Endothelial cell of umbilical vein (primary cell): ENCODE measurements at regions not wholly inside any gene's neighbourhood (a gene's known extent, or its start where the extent isn't known, plus 50 kb on each side); places are given as distances from the start of the nearest gene placed in this dataset.

ENCODE experiments used
- BruUV-seq: library from RNA; stranded (reverse); fragments of 400-500 nt; replicated peaks from 2 replicates; lab custom pipeline; 2021; lab: Mats Ljungman, UMichigan
- CTCF ChIA-PET: fragments of 300-600, 350-600 bp; sonication (Branson Sonifier 250); formaldehyde crosslinking; loops from one replicate; lab custom pipeline; 2021; ENCODE audit warnings: antibody characterized with exemption, inconsistent platforms; lab: Charles Lee
- POLR2A ChIA-PET: fragments of 300-600, 350-600 bp; sonication (Branson Sonifier 250); formaldehyde crosslinking; loops from one replicate; lab custom pipeline; 2021; ENCODE audit warnings: antibody characterized with exemption, inconsistent platforms; lab: Charles Lee
- DNase-seq: peaks from one replicate; pipeline ENCODE4 v3.0.0-alpha.2; 2011; ENCODE audit warnings: low read depth, low spot score
- FAIRE-seq: peaks from 2 replicates; lab custom pipeline; 2011; peaks lifted over from hg19 to GRCh38; lab: Jason Lieb, UNC
- H2AFZ ChIP-seq: 2 replicates; pipeline ENCODE4 v1.6.0; 2012; ENCODE audit warnings: low read depth, low read length, control low read depth, inconsistent platforms
- H3K27ac ChIP-seq: 2 replicates; pipeline ENCODE4 v1.5.1; 2011; ENCODE audit warnings: low read depth, mild to moderate bottlenecking, control low read depth, low read length, moderate library complexity; ENCODE audit not compliant: insufficient read depth
- H3K27me3 ChIP-seq, 2 experiments: 2 replicates each; pipeline versions ENCODE4 v1.6.0 to v1.6.1; 2011; ENCODE audit warnings: low read length in 2 of 2, mixed read lengths in 1 of 2; ENCODE audit not compliant: control insufficient read depth in 2 of 2, insufficient read depth in 2 of 2
- H3K36me3 ChIP-seq, 2 experiments: 2 replicates in 1 of 2; 3 replicates in 1 of 2; pipeline ENCODE4 v1.5.1; 2011; ENCODE audit warnings: low read length in 2 of 2, mild to moderate bottlenecking in 1 of 2, moderate library complexity in 1 of 2; ENCODE audit not compliant: control insufficient read depth in 2 of 2, insufficient read depth in 2 of 2; ENCODE audit errors: extremely low read depth in 1 of 2
- H3K4me1 ChIP-seq: 3 replicates; pipeline ENCODE4 v1.5.1; 2011; ENCODE audit warnings: mild to moderate bottlenecking, low read length; ENCODE audit not compliant: control insufficient read depth, insufficient read depth; ENCODE audit errors: extremely low read depth
- H3K4me2 ChIP-seq: 2 replicates; pipeline ENCODE4 v1.6.1; 2011; ENCODE audit warnings: low read length, control low read depth, mixed read lengths; ENCODE audit not compliant: insufficient read depth
- H3K4me3 ChIP-seq, 3 experiments: fragments of 200-600 bp in 1 of 3; sonication (generic), shearing (Covaris generic) in 1 of 3; replicated peaks in 1 of 3; 2 replicates each; pipeline ENCODE4 v1.5.1; 2011 to 2016; ENCODE audit warnings: control low read depth in 3 of 3, low read length in 3 of 3, mild to moderate bottlenecking in 2 of 3, inconsistent platforms in 1 of 3, low read depth in 1 of 3, moderate library complexity in 1 of 3; ENCODE audit not compliant: insufficient read depth in 1 of 3
- H3K79me2 ChIP-seq: 2 replicates; pipeline ENCODE4 v1.6.0; 2012; ENCODE audit warnings: low read length, inconsistent platforms; ENCODE audit not compliant: control insufficient read depth, insufficient read depth
- H3K9ac ChIP-seq: replicated peaks from 2 replicates; pipeline ENCODE3; 2011; ENCODE audit warnings: low read length, control low read depth; ENCODE audit not compliant: insufficient read depth; ENCODE audit errors: extremely low read depth
- H3K9me1 ChIP-seq: replicated peaks from 3 replicates; pipeline ENCODE4 v1.6.0; 2011; ENCODE audit warnings: mild to moderate bottlenecking, low read length; ENCODE audit not compliant: control insufficient read depth, insufficient read depth; ENCODE audit errors: extremely low read depth
- H3K9me3 ChIP-seq: replicated peaks from 2 replicates; pipeline ENCODE4 v1.5.1; 2012; ENCODE audit warnings: low read length, inconsistent platforms; ENCODE audit not compliant: control insufficient read depth, insufficient read depth
- H4K20me1 ChIP-seq: replicated peaks from 2 replicates; pipeline ENCODE3; 2011; ENCODE audit warnings: mild to moderate bottlenecking, low read length; ENCODE audit not compliant: control insufficient read depth, insufficient read depth; ENCODE audit errors: extremely low read depth
- CTCF ChIP-seq, 2 donors: IDR thresholded peaks; 1 replicate in 1 of 2; 2 replicates in 1 of 2; pipeline ENCODE4 v1.5.1; 2011; ENCODE audit warnings: low read length in 2 of 2, mild to moderate bottlenecking in 2 of 2, moderate library complexity in 2 of 2, control low read depth in 1 of 2, inconsistent platforms in 1 of 2, low read depth in 1 of 2; ENCODE audit not compliant: insufficient read depth in 1 of 2; ENCODE audit errors: extremely low read depth in 1 of 2
- EZH2 ChIP-seq: IDR thresholded peaks from 2 replicates; pipeline ENCODE4 v1.6.1; 2012; ENCODE audit warnings: borderline replicate concordance, low read depth, mild to moderate bottlenecking, moderate library complexity, low read length, inconsistent platforms; ENCODE audit not compliant: severe bottlenecking
- FOS ChIP-seq: IDR thresholded peaks from 2 replicates; pipeline ENCODE4 v1.6.1; 2011; ENCODE audit warnings: mild to moderate bottlenecking, low read length, moderate library complexity, borderline replicate concordance; ENCODE audit not compliant: insufficient read depth
- GATA2 ChIP-seq: IDR thresholded peaks from 2 replicates; pipeline ENCODE4 v1.7.0; 2011; ENCODE audit warnings: low read depth, mild to moderate bottlenecking, moderate library complexity, mixed read lengths, low read length; ENCODE audit not compliant: insufficient read length, insufficient read depth
- JUN ChIP-seq: IDR thresholded peaks from 2 replicates; pipeline ENCODE4 v1.6.1; 2011; ENCODE audit warnings: borderline replicate concordance, low read depth; ENCODE audit not compliant: insufficient read length, insufficient read depth
- MAX ChIP-seq: IDR thresholded peaks from 2 replicates; pipeline ENCODE4 v1.6.1; 2011; ENCODE audit not compliant: insufficient read depth, insufficient read length
- MYC ChIP-seq: IDR thresholded peaks from one replicate; pipeline ENCODE4 v1.6.1; 2011; ENCODE audit warnings: mild to moderate bottlenecking, low read depth, low read length
- POLR2A ChIP-seq: IDR thresholded peaks from 2 replicates; pipeline ENCODE4 v1.6.1; 2012; ENCODE audit warnings: low read depth, mild to moderate bottlenecking, control low read depth, low read length
- POLR2AphosphoS5 ChIP-seq: IDR thresholded peaks from 2 replicates; pipeline ENCODE4 v1.6.1; 2012; ENCODE audit warnings: low read depth, mild to moderate bottlenecking, control low read depth, low read length, moderate library complexity; ENCODE audit not compliant: insufficient read depth
- dilution Hi-C: fragments of 300-500 bp; cut with MboI; formaldehyde crosslinking; loops from one replicate; pipeline ENCODE4 v1.15.0; 2019; ENCODE audit warnings: low sequenced_read_pairs; ENCODE audit not compliant: extremely low pct_ligation_motif_present
- intact Hi-C: fragments of 100-400 bp; cut with micrococcal nuclease; formaldehyde crosslinking; loops from one replicate; pipeline ENCODE4 v1.10.0; 2022

- ChIA-PET CTCF (no interaction called here), POLR2A (no interaction called here)
- intact Hi-C loops (no loop called here), dilution Hi-C loops (no loop called here)
- DNase-seq: no peak
- no peaks in the 10 kb centered on the region for H4K20me1 ChIP-seq
- no peak overlapping the region for H3K4me2 ChIP-seq
- H3K9me1 ChIP-seq: no peaks in the 10 kb centered on the region
- H3K36me3 ChIP-seq: no peaks in the 10 kb centered on the region
- BruUV-seq: no TSS peak
- H3K27me3 ChIP-seq: no peaks in the 10 kb centered on the region
- H3K9ac ChIP-seq: no peak overlapping the region
- H3K9me3 ChIP-seq: no peaks in the 10 kb centered on the region
- no peaks in the 10 kb centered on the region for H3K4me1 ChIP-seq
- no peak for FAIRE-seq
- H2AFZ ChIP-seq: no peak overlapping the region
- TF ChIP-seq FOS: no peak
- TF ChIP-seq POLR2A: no peak
- TF ChIP-seq GATA2: no peak
- TF ChIP-seq CTCF (IDR thresholded peaks at IDR 0.05; ENCODE audit: extremely low read depth in 1 of 2, insufficient read depth in 1 of 2, low read depth in 1 of 2, low read length in 2 of 2): no peak
- TF ChIP-seq MAX: no peak
- TF ChIP-seq JUN: no peak
- no peak for TF ChIP-seq EZH2
- TF ChIP-seq MYC: no peak
- TF ChIP-seq POLR2AphosphoS5: no peak
- H3K4me3 ChIP-seq: no peak overlapping the region
- no peak overlapping the region for H3K27ac ChIP-seq
- no peaks in the 10 kb centered on the region for H3K79me2 ChIP-seq
Measured at GRCh38 chr18:44013871-44014270, 666.8 kb upstream of the SETBP1 start.
